ENCODE measurements at regions not wholly inside any gene's neighbourhood (a gene's known extent, or its start where the extent isn't known, plus 50 kb on each side); places are given as distances from the start of the nearest gene placed in this dataset.

DNA sequence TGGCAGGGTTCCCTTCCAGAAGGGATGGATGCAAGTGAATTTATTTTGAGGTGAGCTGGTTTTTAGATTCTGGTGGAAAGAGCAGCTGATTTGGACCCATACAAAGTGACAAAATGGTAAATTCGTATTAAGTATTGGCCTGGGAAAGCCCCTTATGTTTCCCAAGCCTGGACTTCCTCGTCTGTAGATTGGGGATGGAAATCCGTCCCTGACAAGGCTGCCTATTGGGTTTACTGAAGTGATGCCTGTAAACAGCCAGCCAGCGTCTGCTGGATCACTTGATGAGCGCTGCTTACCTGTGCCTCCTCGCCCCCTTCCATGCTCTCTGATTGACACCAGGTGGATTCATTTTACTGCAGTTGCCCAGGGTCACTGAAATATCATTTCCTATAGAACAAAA, 233.8 kb downstream of the GADD45G start:
- no peak overlapping the region for H3K4me2 ChIP-seq (ENCODE audit: low read length)
- no TSS peak for BruUV-seq (replicated peaks)
- peaks cover 13% of the 10 kb centered on the region; the same call in 1 of the 2 replicates for H3K27me3 ChIP-seq (ENCODE audit: insufficient read depth, low read length)
- H3K79me2 ChIP-seq (ENCODE audit: insufficient read depth, low read length), result no peaks in the 10 kb centered on the region
- H3K4me3 ChIP-seq (replicated peaks in 1 of 2; ENCODE audit: low read depth in 1 of 2, low read length in 2 of 2), result no peak overlapping the region
- no peaks in the 10 kb centered on the region for H3K36me3 ChIP-seq (ENCODE audit: control insufficient read depth in 1 of 2, insufficient read depth in 2 of 2, low read length in 2 of 2)
- ChIA-PET POLR2A (no interaction called here), CTCF (no interaction called here), RAD21 (ENCODE audit: low non-redundant PET in 1 of 2, low total read pairs in 2 of 2, uncharacterized antibody in 2 of 2, unreplicated experiment in 2 of 2) (no interaction called here)
- H3K4me1 ChIP-seq (ENCODE audit: control insufficient read depth in 1 of 2, insufficient read depth in 2 of 2, low read length in 2 of 2), result no peaks in the 10 kb centered on the region
- DNase-seq (ENCODE audit: low read depth, low spot score) (no peak), ATAC-seq (no peak)
- H3K9me2 ChIP-seq (ENCODE audit: insufficient read depth), result no peaks in the 10 kb centered on the region
- no peaks in the 10 kb centered on the region for H3K9me3 ChIP-seq (ENCODE audit: control insufficient read depth in 1 of 2, insufficient read depth in 1 of 2, low read depth in 1 of 2, low read length in 2 of 2)
- intact Hi-C loops (cut with micrococcal nuclease), result no loop called here
- no peak overlapping the region for H3K9ac ChIP-seq (ENCODE audit: low read length)
- TF ChIP-seq, protein P1, sequence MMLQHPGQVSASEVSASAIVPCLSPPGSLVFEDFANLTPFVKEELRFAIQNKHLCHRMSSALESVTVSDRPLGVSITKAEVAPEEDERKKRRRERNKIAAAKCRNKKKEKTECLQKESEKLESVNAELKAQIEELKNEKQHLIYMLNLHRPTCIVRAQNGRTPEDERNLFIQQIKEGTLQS (IDR thresholded peaks at IDR 0.05), result no peak
- no peak for TF ChIP-seq SIN3A (IDR thresholded peaks at IDR 0.05; ENCODE audit: low read depth)
- TF ChIP-seq ZFX (IDR thresholded peaks at IDR 0.05), result no peak
- no peak for TF ChIP-seq CBX3 (IDR thresholded peaks at IDR 0.05; ENCODE audit: low read depth)
- TF ChIP-seq EZH2phosphoT487 (IDR thresholded peaks at IDR 0.05; ENCODE audit: borderline replicate concordance), result no peak
- TF ChIP-seq SRF (IDR thresholded peaks at IDR 0.05; ENCODE audit: low read depth), result no peak
- no peak for TF ChIP-seq YY1 (IDR thresholded peaks at IDR 0.05; ENCODE audit: extremely low read depth, insufficient replicate concordance, low read depth, low read length)
- TF ChIP-seq ELF1 (IDR thresholded peaks at IDR 0.05; ENCODE audit: borderline replicate concordance, low read depth), result no peak
- H3K27ac ChIP-seq (ENCODE audit: low read depth, low read length), result no peak overlapping the region
- H4K20me1 ChIP-seq (ENCODE audit: insufficient read depth), result no peaks in the 10 kb centered on the region
- no peak overlapping the region for H2AFZ ChIP-seq (ENCODE audit: low read depth, low read length, poor library complexity, severe bottlenecking)

- Histone ChIP-seq H3K9me3 (ENCODE audit: control insufficient read depth in 1 of 2, insufficient read depth in 1 of 2, low read depth in 1 of 2, low read length in 2 of 2) (no peaks in the 10 kb centered on the region), H4K20me1 (ENCODE audit: insufficient read depth) (no peaks in the 10 kb centered on the region), H3K4me1 (ENCODE audit: control insufficient read depth in 1 of 2, insufficient read depth in 2 of 2, low read length in 2 of 2) (no peaks in the 10 kb centered on the region), H3K27me3 (ENCODE audit: insufficient read depth, low read length) (peaks cover 5% of the 10 kb centered on the region; the same call in 1 of the 2 replicates), H3K79me2 (ENCODE audit: insufficient read depth, low read length) (no peaks in the 10 kb centered on the region), H2AFZ (ENCODE audit: low read depth, low read length, poor library complexity, severe bottlenecking) (no peak overlapping the region), H3K27ac (ENCODE audit: low read depth, low read length) (no peak overlapping the region), H3K36me3 (ENCODE audit: control insufficient read depth in 1 of 2, insufficient read depth in 2 of 2, low read length in 2 of 2) (no peaks in the 10 kb centered on the region), H3K9me2 (ENCODE audit: insufficient read depth) (no peaks in the 10 kb centered on the region), H3K9ac (ENCODE audit: low read length) (no peak overlapping the region), H3K4me2 (ENCODE audit: low read length) (no peak overlapping the region), H3K4me3 (replicated peaks in 1 of 2; ENCODE audit: low read depth in 1 of 2, low read length in 2 of 2) (no peak overlapping the region)
- no TSS peak for BruUV-seq (replicated peaks)
- RAD21 ChIA-PET (ENCODE audit: low non-redundant PET in 1 of 2, low total read pairs in 2 of 2, uncharacterized antibody in 2 of 2, unreplicated experiment in 2 of 2), result no interaction called here
- POLR2A ChIA-PET, result no interaction called here
- intact Hi-C loops (cut with micrococcal nuclease), result no loop called here
- ATAC-seq (no peak), DNase-seq (ENCODE audit: low read depth, low spot score) (no peak)
- TF ChIP-seq TCF7L2 (IDR thresholded peaks at IDR 0.05; ENCODE audit: borderline replicate concordance, extremely low read depth, insufficient read depth, insufficient read length) (no peak), FOSL1 (IDR thresholded peaks at IDR 0.05; ENCODE audit: low read depth) (no peak)
- TF ChIP-seq, protein P2, sequence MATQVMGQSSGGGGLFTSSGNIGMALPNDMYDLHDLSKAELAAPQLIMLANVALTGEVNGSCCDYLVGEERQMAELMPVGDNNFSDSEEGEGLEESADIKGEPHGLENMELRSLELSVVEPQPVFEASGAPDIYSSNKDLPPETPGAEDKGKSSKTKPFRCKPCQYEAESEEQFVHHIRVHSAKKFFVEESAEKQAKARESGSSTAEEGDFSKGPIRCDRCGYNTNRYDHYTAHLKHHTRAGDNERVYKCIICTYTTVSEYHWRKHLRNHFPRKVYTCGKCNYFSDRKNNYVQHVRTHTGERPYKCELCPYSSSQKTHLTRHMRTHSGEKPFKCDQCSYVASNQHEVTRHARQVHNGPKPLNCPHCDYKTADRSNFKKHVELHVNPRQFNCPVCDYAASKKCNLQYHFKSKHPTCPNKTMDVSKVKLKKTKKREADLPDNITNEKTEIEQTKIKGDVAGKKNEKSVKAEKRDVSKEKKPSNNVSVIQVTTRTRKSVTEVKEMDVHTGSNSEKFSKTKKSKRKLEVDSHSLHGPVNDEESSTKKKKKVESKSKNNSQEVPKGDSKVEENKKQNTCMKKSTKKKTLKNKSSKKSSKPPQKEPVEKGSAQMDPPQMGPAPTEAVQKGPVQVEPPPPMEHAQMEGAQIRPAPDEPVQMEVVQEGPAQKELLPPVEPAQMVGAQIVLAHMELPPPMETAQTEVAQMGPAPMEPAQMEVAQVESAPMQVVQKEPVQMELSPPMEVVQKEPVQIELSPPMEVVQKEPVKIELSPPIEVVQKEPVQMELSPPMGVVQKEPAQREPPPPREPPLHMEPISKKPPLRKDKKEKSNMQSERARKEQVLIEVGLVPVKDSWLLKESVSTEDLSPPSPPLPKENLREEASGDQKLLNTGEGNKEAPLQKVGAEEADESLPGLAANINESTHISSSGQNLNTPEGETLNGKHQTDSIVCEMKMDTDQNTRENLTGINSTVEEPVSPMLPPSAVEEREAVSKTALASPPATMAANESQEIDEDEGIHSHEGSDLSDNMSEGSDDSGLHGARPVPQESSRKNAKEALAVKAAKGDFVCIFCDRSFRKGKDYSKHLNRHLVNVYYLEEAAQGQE (IDR thresholded peaks at IDR 0.05; ENCODE audit: low read depth), result no peak
- CTCF ChIA-PET, result no interaction called here
Observed at GRCh38 chr9:89839449-89839848, 234.6 kb downstream of the GADD45G start.
